ENCODE measurements at regions not wholly inside any gene's neighbourhood (a gene's known extent, or its start where the extent isn't known, plus 50 kb on each side); places are given as distances from the start of the nearest gene placed in this dataset.

DNA sequence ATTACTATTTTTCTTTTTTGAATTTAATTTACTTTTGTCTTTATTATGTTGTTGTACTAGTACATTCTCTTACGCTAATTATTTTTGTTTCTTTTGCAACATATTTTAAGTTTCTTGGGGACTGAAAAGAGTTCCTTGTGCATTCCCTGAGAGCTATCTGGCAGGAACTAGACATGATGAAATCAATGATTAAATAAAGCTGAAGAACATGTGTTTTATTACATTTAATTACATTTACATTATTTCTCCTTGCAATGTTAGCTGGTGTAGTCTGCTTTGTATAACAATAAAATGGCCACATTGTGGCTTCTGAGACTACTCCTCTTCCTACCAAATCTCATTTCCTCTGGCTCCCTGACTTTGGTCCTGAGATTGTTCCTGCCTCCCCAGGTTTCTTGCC is 244.9 kb downstream of the NDFIP2 start:
- no peak for ATAC-seq (ENCODE audit: poor library complexity)
- no peak overlapping the region for H3K27ac ChIP-seq (ENCODE audit: low read depth in 1 of 2, low read length in 2 of 2)
- no peak for TF ChIP-seq CTCF (IDR thresholded peaks at IDR 0.05)

DNA sequence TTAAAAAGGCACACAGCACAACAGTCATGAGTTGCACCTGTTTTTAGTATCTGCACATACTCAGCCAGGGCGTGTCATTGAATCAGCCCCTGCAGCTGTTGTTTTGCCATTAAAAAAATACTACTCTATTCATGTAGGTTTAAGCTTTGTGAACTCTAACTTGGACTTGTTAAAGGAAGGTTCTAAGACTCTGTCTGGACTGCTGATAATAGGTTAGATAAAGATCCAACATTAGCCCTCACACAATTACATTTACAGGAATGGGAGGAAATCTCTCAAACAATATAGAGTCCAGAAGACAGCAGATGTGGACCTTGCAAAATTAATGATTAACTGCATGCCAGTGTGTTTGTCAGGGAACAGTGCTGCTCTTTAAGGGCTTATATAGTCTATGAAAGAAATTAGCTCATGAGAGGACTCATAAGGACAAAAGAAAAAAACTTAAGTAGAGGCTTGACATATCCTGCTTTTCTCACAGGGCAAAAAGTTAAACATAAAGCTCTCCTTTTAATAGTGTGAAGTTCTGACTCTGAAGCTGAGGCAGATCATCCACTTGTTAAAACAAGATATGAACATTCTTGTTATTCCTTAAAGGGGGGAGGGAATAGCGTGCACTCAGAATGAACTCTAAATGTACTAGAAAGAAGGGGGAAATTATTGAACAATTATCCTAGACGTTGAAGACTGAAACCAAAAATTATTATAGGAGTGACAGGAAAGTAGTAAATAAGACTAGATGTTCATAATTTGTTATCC is 243.6 kb downstream of the NDFIP2 start:
- no peaks in the 10 kb centered on the region for H3K36me3 ChIP-seq (ENCODE audit: insufficient read depth, low read length)
- no peak overlapping the region for H3K4me3 ChIP-seq (ENCODE audit: low read length)
- no peaks in the 10 kb centered on the region for H3K27me3 ChIP-seq (ENCODE audit: control insufficient read depth in 1 of 2, insufficient read depth in 2 of 2, low read length in 2 of 2)
- no peaks in the 10 kb centered on the region for H3K4me1 ChIP-seq (ENCODE audit: insufficient read depth, low read length)
- no peak for TF ChIP-seq CTCF (IDR thresholded peaks at IDR 0.05)
- intact Hi-C loops (cut with DNase I, micrococcal nuclease): no loop called here
- no peaks in the 10 kb centered on the region for H3K36me3 Mint-ChIP-seq (ENCODE audit: low read depth)
- DNase-seq: no peak
- no peak overlapping the region for H3K4me3 Mint-ChIP-seq
- no peak for ATAC-seq (ENCODE audit: poor library complexity)
- no peak overlapping the region for H3K27ac Mint-ChIP-seq
- no peaks in the 10 kb centered on the region for H3K9me3 ChIP-seq (ENCODE audit: control insufficient read depth in 1 of 2, insufficient read depth in 1 of 2, low read length in 2 of 2)
- POLR2A ChIA-PET: no interaction called here
- no peaks in the 10 kb centered on the region for H3K4me1 Mint-ChIP-seq (ENCODE audit: low read depth)
- CTCF ChIA-PET: no interaction called here
- no peaks in the 10 kb centered on the region for H3K27me3 Mint-ChIP-seq
- peaks cover 2% of the 10 kb centered on the region for H3K9me3 Mint-ChIP-seq
- H3K27ac ChIP-seq (ENCODE audit: low read depth in 1 of 2, low read length in 2 of 2): no peak overlapping the region

More for the DNA sequence above, 244.9 kb downstream of the NDFIP2 start:
- no peaks in the 10 kb centered on the region for H3K27me3 ChIP-seq (ENCODE audit: control insufficient read depth in 1 of 2, insufficient read depth in 2 of 2, low read length in 2 of 2)
- H3K4me3 ChIP-seq (ENCODE audit: low read length): no peak overlapping the region
- H3K9me3 ChIP-seq (ENCODE audit: control insufficient read depth in 1 of 2, insufficient read depth in 1 of 2, low read length in 2 of 2): no peaks in the 10 kb centered on the region
- intact Hi-C loops (cut with DNase I, micrococcal nuclease): no loop called here
- Mint-ChIP-seq H3K36me3 (ENCODE audit: low read depth) (no peaks in the 10 kb centered on the region), H3K4me1 (ENCODE audit: low read depth) (no peaks in the 10 kb centered on the region), H3K27me3 (no peaks in the 10 kb centered on the region), H3K27ac (no peak overlapping the region), H3K9me3 (peaks cover 4% of the 10 kb centered on the region), H3K4me3 (no peak overlapping the region)
- DNase-seq: no peak
- ChIA-PET POLR2A (no interaction called here), CTCF (no interaction called here)
- H3K4me1 ChIP-seq (ENCODE audit: insufficient read depth, low read length): no peaks in the 10 kb centered on the region
- H3K36me3 ChIP-seq (ENCODE audit: insufficient read depth, low read length): no peaks in the 10 kb centered on the region

DNA sequence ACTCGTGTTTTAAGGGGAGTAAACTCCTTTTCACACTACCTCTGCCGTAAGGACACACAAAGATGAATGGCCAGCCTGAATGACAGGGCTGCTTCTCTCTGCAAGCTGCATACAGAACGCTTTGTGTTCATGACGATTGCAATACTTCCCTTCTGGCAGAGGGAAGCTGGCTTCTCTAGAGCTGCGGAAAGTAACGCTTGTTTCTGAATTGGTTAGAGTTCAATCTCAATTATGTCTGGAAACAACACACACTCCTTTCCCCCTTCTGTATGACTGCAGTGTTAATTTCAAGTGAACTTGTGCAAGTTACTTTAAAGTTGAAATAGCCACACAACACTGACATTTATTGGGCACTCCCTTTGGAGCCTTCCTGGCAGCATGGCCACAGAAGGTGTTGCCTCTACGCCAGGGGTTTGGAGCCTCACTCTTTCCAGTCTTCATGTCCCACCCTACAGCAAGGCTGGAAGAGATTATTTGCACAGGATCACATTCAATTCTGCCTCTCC is 242.6 kb downstream of the NDFIP2 start:
- Histone ChIP-seq H3K27ac (ENCODE audit: low read depth in 1 of 2, low read length in 2 of 2) (no peak overlapping the region), H3K4me1 (ENCODE audit: insufficient read depth, low read length) (no peaks in the 10 kb centered on the region), H3K27me3 (ENCODE audit: control insufficient read depth in 1 of 2, insufficient read depth in 2 of 2, low read length in 2 of 2) (no peaks in the 10 kb centered on the region), H3K4me3 (ENCODE audit: low read length) (no peak overlapping the region), H3K9me3 (ENCODE audit: control insufficient read depth in 1 of 2, insufficient read depth in 1 of 2, low read length in 2 of 2) (peaks cover under 1 to 4% of the 10 kb centered on the region in 2 experiments), H3K36me3 (ENCODE audit: insufficient read depth, low read length) (no peaks in the 10 kb centered on the region)
- Mint-ChIP-seq H3K4me1 (ENCODE audit: low read depth) (no peaks in the 10 kb centered on the region), H3K27ac (no peak overlapping the region), H3K27me3 (no peaks in the 10 kb centered on the region), H3K4me3 (no peak overlapping the region), H3K36me3 (ENCODE audit: low read depth) (no peaks in the 10 kb centered on the region), H3K9me3 (no peaks in the 10 kb centered on the region)
- intact Hi-C loops (cut with DNase I, micrococcal nuclease): no loop called here
- ChIA-PET POLR2A (no interaction called here), CTCF (no interaction called here)
- DNase-seq (no peak), ATAC-seq (ENCODE audit: poor library complexity) (no peak)
- TF ChIP-seq CTCF (IDR thresholded peaks at IDR 0.05): no peak

Measured in CD4-positive, alpha-beta T cell (primary cell).